ENCODE measurements at regions not wholly inside any gene's neighbourhood (a gene's known extent, or its start where the extent isn't known, plus 50 kb on each side); places are given as distances from the start of the nearest gene placed in this dataset.

DNA sequence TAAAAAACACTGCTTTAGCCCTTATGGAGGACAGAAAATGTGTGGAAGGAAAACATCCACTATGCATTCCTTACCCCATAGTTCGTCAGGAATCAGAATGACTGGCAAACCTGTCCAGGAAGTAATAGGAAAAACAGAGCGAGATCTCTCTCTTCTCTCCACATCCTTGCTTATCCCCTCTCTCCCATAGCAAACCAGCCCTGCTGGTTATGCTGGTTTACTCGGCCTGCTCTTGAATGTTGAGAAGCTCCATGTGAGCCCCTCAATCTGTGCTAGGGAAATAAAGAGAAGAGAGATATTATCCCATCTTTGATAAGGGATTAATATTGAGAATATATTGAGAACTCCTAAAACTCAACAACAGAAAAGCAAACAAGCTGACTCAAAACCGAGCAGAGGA, 402.8 kb upstream of the RBFOX1 start:
- no peak for FAIRE-seq
- H4K20me1 ChIP-seq (ENCODE audit: control insufficient read depth, extremely low read depth, insufficient read depth, low read length): no peaks in the 10 kb centered on the region

DNA sequence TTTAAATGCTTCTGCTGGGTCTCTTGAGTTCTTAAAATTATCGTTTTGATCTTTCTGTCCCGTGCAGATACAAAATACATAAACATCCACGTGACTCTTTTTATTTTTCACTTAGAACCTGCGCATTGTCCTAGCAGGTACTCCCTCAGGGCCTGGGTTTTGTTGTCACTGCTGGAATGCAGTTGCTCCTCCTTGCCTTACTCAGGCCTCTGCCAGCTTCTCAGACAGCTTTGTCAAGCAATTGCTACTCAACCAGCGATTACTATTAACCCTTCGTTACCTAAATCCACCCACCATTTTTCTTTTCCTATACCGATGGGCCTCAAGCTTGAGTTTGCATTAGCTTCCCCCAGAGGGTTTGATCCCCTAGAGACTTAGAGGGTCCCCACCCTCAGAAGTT, 405.9 kb upstream of the RBFOX1 start:
- Histone ChIP-seq H3K4me3 (ENCODE audit: control insufficient read depth in 2 of 3, extremely low read depth in 1 of 3, insufficient read depth in 2 of 3, low read depth in 1 of 3, low read length in 3 of 3) (no peak overlapping the region), H3K4me1 (ENCODE audit: control insufficient read depth, extremely low read depth, insufficient read depth, low read length) (no peaks in the 10 kb centered on the region), H3K79me2 (ENCODE audit: control insufficient read depth, insufficient read depth, low read length) (no peaks in the 10 kb centered on the region), H3K9me1 (ENCODE audit: control insufficient read depth, extremely low read depth, insufficient read depth, low read length) (no peaks in the 10 kb centered on the region), H3K27ac (ENCODE audit: control insufficient read depth, insufficient read depth, low read length) (no peak overlapping the region), H2AFZ (ENCODE audit: control insufficient read depth, low read length) (no peak overlapping the region), H3K9me3 (ENCODE audit: control insufficient read depth, low read depth, low read length) (peaks cover 3% of the 10 kb centered on the region), H3K4me2 (ENCODE audit: control insufficient read depth, extremely low read depth, insufficient read depth, low read depth, low read length) (no peak overlapping the region), H3K36me3 (ENCODE audit: control insufficient read depth in 2 of 2, extremely low read depth in 1 of 2, insufficient read depth in 2 of 2, low read length in 2 of 2) (no peaks in the 10 kb centered on the region), H4K20me1 (ENCODE audit: control insufficient read depth, extremely low read depth, insufficient read depth, low read length) (no peaks in the 10 kb centered on the region), H3K27me3 (ENCODE audit: control insufficient read depth, extremely low read depth, insufficient read depth, low read length) (no peaks in the 10 kb centered on the region), H3K9ac (ENCODE audit: control insufficient read depth, extremely low read depth, insufficient read depth, low read length) (no peak overlapping the region)
- dilution Hi-C loops (cut with MboI; ENCODE audit: extremely low pct_ligation_motif_present, low sequenced_read_pairs): no loop called here
- FAIRE-seq (no peak), DNase-seq (ENCODE audit: low read depth, low spot score) (no peak)
- no peak for TF ChIP-seq CTCF (optimal IDR thresholded peaks at IDR 0.05 in 1 of 3, IDR thresholded peaks at IDR 0.05 in 1 of 3, conservative IDR thresholded peaks at IDR 0.05 in 1 of 3; ENCODE audit: extremely low read depth in 1 of 3, insufficient read depth in 2 of 3, low read length in 3 of 3)
- TF ChIP-seq EZH2 (IDR thresholded peaks at IDR 0.05; ENCODE audit: low read length): no peak

More for the DNA sequence above, 402.8 kb upstream of the RBFOX1 start:
- Histone ChIP-seq H3K4me1 (ENCODE audit: control insufficient read depth, extremely low read depth, insufficient read depth, low read length) (no peaks in the 10 kb centered on the region), H2AFZ (ENCODE audit: control insufficient read depth, low read length) (no peak overlapping the region), H3K9ac (ENCODE audit: control insufficient read depth, extremely low read depth, insufficient read depth, low read length) (no peak overlapping the region), H3K9me3 (ENCODE audit: control insufficient read depth, low read depth, low read length) (peaks cover 4% of the 10 kb centered on the region), H3K4me3 (ENCODE audit: control insufficient read depth in 2 of 3, extremely low read depth in 1 of 3, insufficient read depth in 2 of 3, low read depth in 1 of 3, low read length in 3 of 3) (no peak overlapping the region), H3K9me1 (ENCODE audit: control insufficient read depth, extremely low read depth, insufficient read depth, low read length) (no peaks in the 10 kb centered on the region), H3K79me2 (ENCODE audit: control insufficient read depth, insufficient read depth, low read length) (no peaks in the 10 kb centered on the region), H3K27me3 (ENCODE audit: control insufficient read depth, extremely low read depth, insufficient read depth, low read length) (no peaks in the 10 kb centered on the region), H3K36me3 (ENCODE audit: control insufficient read depth in 2 of 2, extremely low read depth in 1 of 2, insufficient read depth in 2 of 2, low read length in 2 of 2) (no peaks in the 10 kb centered on the region), H3K4me2 (ENCODE audit: control insufficient read depth, extremely low read depth, insufficient read depth, low read depth, low read length) (no peak overlapping the region), H3K27ac (ENCODE audit: control insufficient read depth, insufficient read depth, low read length) (no peak overlapping the region)
- TF ChIP-seq CTCF (optimal IDR thresholded peaks at IDR 0.05 in 1 of 3, IDR thresholded peaks at IDR 0.05 in 1 of 3, conservative IDR thresholded peaks at IDR 0.05 in 1 of 3; ENCODE audit: extremely low read depth in 1 of 3, insufficient read depth in 2 of 3, low read length in 3 of 3): no peak
- no peak for TF ChIP-seq EZH2 (IDR thresholded peaks at IDR 0.05; ENCODE audit: low read length)
- DNase-seq (ENCODE audit: low read depth, low spot score): no peak
- dilution Hi-C loops (cut with MboI; ENCODE audit: extremely low pct_ligation_motif_present, low sequenced_read_pairs): no loop called here

Measured in keratinocyte (primary cell).